Left ventricle myocardium inferior (tissue), 1 donor: ENCODE measurements at regions not wholly inside any gene's neighbourhood (a gene's known extent, or its start where the extent isn't known, plus 50 kb on each side); places are given as distances from the start of the nearest gene placed in this dataset.

ENCODE experiments used
- DNase-seq: peaks from one replicate; pipeline ENCODE4 v3.0.0-alpha.2; 2020
- H3K27ac ChIP-seq: fragments of 200-600 bp; replicated peaks from 2 replicates; pipeline ENCODE4 v1.8.0; 2021
- H3K27me3 ChIP-seq: fragments of 200-600 bp; 2 replicates; pipeline ENCODE4 v1.8.0; 2021; ENCODE audit warnings: low read depth
- H3K36me3 ChIP-seq: fragments of 200-600 bp; 2 replicates; pipeline ENCODE4 v1.8.0; 2021
- H3K4me1 ChIP-seq: fragments of 200-600 bp; 2 replicates; pipeline ENCODE4 v1.8.0; 2021
- H3K4me3 ChIP-seq: fragments of 200-600 bp; 2 replicates; pipeline ENCODE4 v1.8.0; 2021; ENCODE audit warnings: mild to moderate bottlenecking, moderate library complexity
- H3K9me3 ChIP-seq: fragments of 200-600 bp; replicated peaks from 2 replicates; pipeline ENCODE4 v1.8.0; 2021
- intact Hi-C: fragments of 100-400 bp; cut with micrococcal nuclease; formaldehyde crosslinking; loops from one replicate; pipeline ENCODE4 v1.11.0; 2022
- TF ChIP-seq, protein P1 (sequence below): fragments of 200-600 bp; IDR thresholded peaks from 2 replicates; pipeline ENCODE4 v1.8.0; 2021; ENCODE audit warnings: antibody characterized with exemption, mild to moderate bottlenecking, borderline replicate concordance
- donor health status: DM: no; HTN: yes; CAD: no; lungs with severe emphysema.

DNA sequence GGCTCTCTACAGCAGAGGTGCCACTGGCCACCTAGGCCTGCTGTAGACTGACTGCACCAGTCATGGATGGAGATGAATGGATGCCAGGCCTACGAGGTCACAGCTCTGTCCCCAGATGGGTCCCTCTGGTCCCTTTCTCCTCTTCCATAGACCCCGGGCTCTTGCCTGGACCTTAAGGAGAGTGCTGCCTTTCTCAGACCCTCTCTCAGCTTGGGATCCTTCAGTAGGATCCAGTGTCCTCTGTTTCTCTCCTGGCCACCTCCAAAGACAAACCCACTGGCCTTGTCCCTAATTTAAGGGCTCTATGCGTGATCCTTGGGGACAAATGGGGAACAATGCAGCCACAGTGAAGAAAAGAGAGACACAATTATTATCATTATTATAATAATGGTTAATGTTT lies 189.3 kb upstream of the C16orf82 start:
- DNase-seq: no peak
- Histone ChIP-seq H3K4me1 (no peaks in the 10 kb centered on the region), H3K27ac (no peak overlapping the region), H3K36me3 (no peaks in the 10 kb centered on the region), H3K9me3 (peaks cover 8% of the 10 kb centered on the region), H3K4me3 (no peak overlapping the region), H3K27me3 (no peaks in the 10 kb centered on the region)
- intact Hi-C loops: no loop called here
- TF ChIP-seq, protein P1, sequence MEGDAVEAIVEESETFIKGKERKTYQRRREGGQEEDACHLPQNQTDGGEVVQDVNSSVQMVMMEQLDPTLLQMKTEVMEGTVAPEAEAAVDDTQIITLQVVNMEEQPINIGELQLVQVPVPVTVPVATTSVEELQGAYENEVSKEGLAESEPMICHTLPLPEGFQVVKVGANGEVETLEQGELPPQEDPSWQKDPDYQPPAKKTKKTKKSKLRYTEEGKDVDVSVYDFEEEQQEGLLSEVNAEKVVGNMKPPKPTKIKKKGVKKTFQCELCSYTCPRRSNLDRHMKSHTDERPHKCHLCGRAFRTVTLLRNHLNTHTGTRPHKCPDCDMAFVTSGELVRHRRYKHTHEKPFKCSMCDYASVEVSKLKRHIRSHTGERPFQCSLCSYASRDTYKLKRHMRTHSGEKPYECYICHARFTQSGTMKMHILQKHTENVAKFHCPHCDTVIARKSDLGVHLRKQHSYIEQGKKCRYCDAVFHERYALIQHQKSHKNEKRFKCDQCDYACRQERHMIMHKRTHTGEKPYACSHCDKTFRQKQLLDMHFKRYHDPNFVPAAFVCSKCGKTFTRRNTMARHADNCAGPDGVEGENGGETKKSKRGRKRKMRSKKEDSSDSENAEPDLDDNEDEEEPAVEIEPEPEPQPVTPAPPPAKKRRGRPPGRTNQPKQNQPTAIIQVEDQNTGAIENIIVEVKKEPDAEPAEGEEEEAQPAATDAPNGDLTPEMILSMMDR: no peak

DNA sequence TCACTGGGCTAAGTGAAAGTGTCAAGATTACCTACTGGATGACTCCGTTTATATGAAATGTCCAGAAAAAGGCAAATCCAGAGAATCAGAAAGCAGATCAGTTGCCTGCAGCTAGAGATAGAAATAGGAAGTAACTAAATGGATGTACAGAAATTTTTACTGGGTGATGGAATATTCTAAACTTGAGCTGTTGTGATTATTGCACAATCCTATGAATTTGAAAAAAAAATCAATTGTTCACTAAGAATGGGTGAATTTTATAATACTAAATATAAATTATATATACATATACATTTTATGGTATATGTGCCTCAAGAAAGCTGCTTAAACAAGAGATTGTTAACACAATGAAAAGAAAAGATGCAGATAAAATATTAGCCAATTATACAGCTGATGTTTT lies 181.1 kb upstream of the C16orf82 start:
- TF ChIP-seq, protein P1: no peak
- Histone ChIP-seq H3K36me3 (no peaks in the 10 kb centered on the region), H3K4me1 (no peaks in the 10 kb centered on the region), H3K27ac (no peak overlapping the region), H3K4me3 (no peak overlapping the region), H3K9me3 (peaks cover 29% of the 10 kb centered on the region), H3K27me3 (peaks cover 5% of the 10 kb centered on the region)
- intact Hi-C loops: no loop called here
- no peak for DNase-seq

DNA sequence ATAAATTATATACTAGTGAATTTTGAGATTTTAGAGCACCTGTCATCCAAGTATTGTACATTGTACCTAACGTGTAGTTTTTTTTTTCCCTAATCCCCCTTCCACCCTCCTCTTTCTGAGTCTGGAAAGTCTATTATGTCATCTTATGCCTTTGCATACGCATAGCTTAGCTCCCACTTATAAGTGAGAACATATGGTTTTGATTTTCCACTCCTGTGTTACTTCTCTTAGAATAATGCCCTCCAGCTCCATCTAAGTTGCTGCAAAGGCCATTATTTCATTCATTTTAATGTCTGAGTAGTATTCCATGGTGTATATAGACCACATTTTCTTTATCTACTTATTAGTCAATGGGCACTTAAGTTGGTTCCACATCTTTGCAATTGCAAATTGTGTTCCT lies 177.0 kb upstream of the C16orf82 start:
- TF ChIP-seq, protein P1: no peak
- intact Hi-C loops: no loop called here

DNA sequence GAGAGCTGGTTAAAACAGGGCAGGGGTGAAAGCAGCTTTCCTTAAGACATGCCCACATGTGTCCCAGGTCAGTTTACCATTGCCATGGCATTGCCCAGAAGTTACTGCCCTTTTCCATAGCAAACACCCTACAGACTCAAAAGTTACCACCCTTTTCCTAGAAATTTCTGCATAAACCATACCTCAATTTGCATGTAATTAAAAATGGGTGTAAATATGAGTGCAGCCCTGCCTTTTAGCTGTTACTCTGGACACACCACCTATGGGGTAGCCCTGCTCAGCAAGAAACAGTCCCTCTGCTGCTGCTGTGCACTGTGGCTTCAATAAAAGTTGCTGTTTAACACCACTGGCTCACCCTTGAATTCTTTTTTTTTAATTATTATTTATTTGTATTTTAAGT lies 168.5 kb upstream of the C16orf82 start:
- peaks cover 9% of the 10 kb centered on the region for H3K9me3 ChIP-seq
- no peak overlapping the region for H3K4me3 ChIP-seq
- H3K36me3 ChIP-seq: no peaks in the 10 kb centered on the region
- intact Hi-C loops: no loop called here
- H3K27ac ChIP-seq: no peak overlapping the region
- no peak for DNase-seq
- no peaks in the 10 kb centered on the region for H3K4me1 ChIP-seq
- H3K27me3 ChIP-seq: peaks cover 24% of the 10 kb centered on the region
- TF ChIP-seq, protein P1: no peak

More for the DNA sequence above, 177.0 kb upstream of the C16orf82 start:
- Histone ChIP-seq H3K4me3 (no peak overlapping the region), H3K27ac (no peak overlapping the region), H3K27me3 (no peaks in the 10 kb centered on the region), H3K4me1 (no peaks in the 10 kb centered on the region), H3K9me3 (peaks cover 33% of the 10 kb centered on the region), H3K36me3 (no peaks in the 10 kb centered on the region)
- no peak for DNase-seq

DNA sequence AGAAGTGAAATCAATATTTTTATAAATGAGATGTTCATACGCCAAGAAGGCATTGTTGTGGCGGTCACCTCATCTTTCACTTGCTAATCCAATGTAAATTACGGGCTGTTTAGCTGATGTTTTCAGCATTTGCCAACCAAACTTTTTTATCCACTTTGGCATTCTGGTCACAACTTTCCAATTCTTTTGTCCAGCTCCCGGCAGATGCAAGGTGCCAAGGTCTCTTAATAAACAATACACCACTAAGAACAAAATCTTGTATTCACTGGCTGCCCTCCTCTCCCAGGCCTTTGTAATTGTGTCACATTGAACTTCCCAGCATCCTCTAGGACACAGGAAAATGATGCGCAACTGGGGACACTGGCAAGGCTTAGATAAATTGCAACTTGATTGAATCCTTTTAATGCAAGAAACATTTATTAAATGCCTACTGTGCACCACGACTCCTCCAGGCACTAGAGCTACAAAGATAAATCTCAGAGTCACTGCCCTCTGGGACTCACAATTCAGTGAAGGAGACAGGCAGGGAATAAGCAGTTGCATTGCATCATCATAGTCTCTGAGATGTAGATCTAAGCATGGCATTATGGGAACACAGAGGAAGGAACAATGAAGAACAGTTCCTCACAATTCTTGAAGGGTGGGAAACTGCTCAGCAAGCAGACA lies 165.4 kb upstream of the C16orf82 start:
- H3K27ac ChIP-seq: no peak overlapping the region
- H3K27me3 ChIP-seq: peaks cover 20% of the 10 kb centered on the region
- TF ChIP-seq, protein P1: no peak
- H3K9me3 ChIP-seq: no peaks in the 10 kb centered on the region
- no peak overlapping the region for H3K4me3 ChIP-seq
- intact Hi-C loops: no loop called here
- no peaks in the 10 kb centered on the region for H3K36me3 ChIP-seq
- DNase-seq: no peak
- no peaks in the 10 kb centered on the region for H3K4me1 ChIP-seq
